Fibroblast of lung (primary cell): ENCODE measurements at regions not wholly inside any gene's neighbourhood (a gene's known extent, or its start where the extent isn't known, plus 50 kb on each side); places are given as distances from the start of the nearest gene placed in this dataset.
"Not testable (repeated sequence)": the region's sequence is repeated elsewhere in the genome, so short reads cannot be mapped to it uniquely, and the experiment has no call there.

Source experiments
- DNase-seq, 2 donors: peaks; one replicate each; pipeline versions ENCODE4 v3.0.0 to v3.0.0-alpha.2; 2010; ENCODE audit warnings: low read depth in 2 of 2
- H2AFZ ChIP-seq: 2 replicates; pipeline ENCODE4 v1.5.1; 2012; ENCODE audit warnings: low read length, control low read depth, inconsistent platforms
- H3K27ac ChIP-seq: 2 replicates; pipeline ENCODE4 v1.5.1; 2011; ENCODE audit warnings: low read length, control low read depth; ENCODE audit not compliant: insufficient read depth
- H3K27me3 ChIP-seq: 2 replicates; pipeline ENCODE4 v1.5.1; 2011; ENCODE audit warnings: mild to moderate bottlenecking, low read length; ENCODE audit not compliant: control insufficient read depth, insufficient read depth
- H3K36me3 ChIP-seq: 2 replicates; pipeline ENCODE4 v1.5.1; 2011; ENCODE audit warnings: low read length; ENCODE audit not compliant: control insufficient read depth, insufficient read depth
- H3K4me1 ChIP-seq: 2 replicates; pipeline ENCODE4 v1.5.1; 2011; ENCODE audit warnings: low read length; ENCODE audit not compliant: control insufficient read depth, insufficient read depth; ENCODE audit errors: extremely low read depth
- H3K4me2 ChIP-seq: 2 replicates; pipeline ENCODE4 v1.5.1; 2011; ENCODE audit warnings: low read length, control low read depth; ENCODE audit not compliant: insufficient read depth; ENCODE audit errors: extremely low read depth
- H3K4me3 ChIP-seq, 4 experiments: fragments of 200-600 bp in 1 of 4; sonication (generic) in 1 of 4; replicated peaks in 1 of 4; 2 replicates each; pipeline ENCODE4 v1.5.1; 2011 to 2016; ENCODE audit warnings: low read length in 4 of 4, low read depth in 3 of 4, mild to moderate bottlenecking in 3 of 4, control low read depth in 2 of 4, inconsistent platforms in 1 of 4, mixed read lengths in 1 of 4; ENCODE audit not compliant: insufficient read depth in 1 of 4; ENCODE audit errors: control extremely low read depth in 1 of 4
- H3K79me2 ChIP-seq: 2 replicates; pipeline ENCODE4 v1.5.1; 2012; ENCODE audit warnings: mild to moderate bottlenecking, low read length, inconsistent platforms; ENCODE audit not compliant: control insufficient read depth, insufficient read depth
- H3K9ac ChIP-seq: 2 replicates; pipeline ENCODE4 v1.5.1; 2011; ENCODE audit warnings: mild to moderate bottlenecking, low read length, control low read depth; ENCODE audit not compliant: insufficient read depth
- H3K9me3 ChIP-seq: 2 replicates; pipeline ENCODE4 v1.5.1; 2012; ENCODE audit warnings: low read depth, low read length; ENCODE audit not compliant: control insufficient read depth, insufficient read depth
- H4K20me1 ChIP-seq: 2 replicates; pipeline ENCODE4 v1.5.1; 2011; ENCODE audit warnings: low read length; ENCODE audit not compliant: control insufficient read depth, insufficient read depth; ENCODE audit errors: extremely low read depth
- EZH2 ChIP-seq: IDR thresholded peaks from 2 replicates; pipeline ENCODE4 v1.5.1; 2012; ENCODE audit warnings: low read length, control low read depth, mild to moderate bottlenecking; ENCODE audit errors: missing control alignments
- TF ChIP-seq, protein P1 (sequence below), 2 donors: IDR thresholded peaks in 1 of 2; conservative IDR thresholded peaks in 1 of 2; 1 replicate in 1 of 2; 2 replicates in 1 of 2; pipeline ENCODE4 v1.5.1; 2011 to 2012; ENCODE audit warnings: low read length in 2 of 2, control low read depth in 1 of 2, inconsistent platforms in 1 of 2, low read depth in 1 of 2, mild to moderate bottlenecking in 1 of 2

DNA sequence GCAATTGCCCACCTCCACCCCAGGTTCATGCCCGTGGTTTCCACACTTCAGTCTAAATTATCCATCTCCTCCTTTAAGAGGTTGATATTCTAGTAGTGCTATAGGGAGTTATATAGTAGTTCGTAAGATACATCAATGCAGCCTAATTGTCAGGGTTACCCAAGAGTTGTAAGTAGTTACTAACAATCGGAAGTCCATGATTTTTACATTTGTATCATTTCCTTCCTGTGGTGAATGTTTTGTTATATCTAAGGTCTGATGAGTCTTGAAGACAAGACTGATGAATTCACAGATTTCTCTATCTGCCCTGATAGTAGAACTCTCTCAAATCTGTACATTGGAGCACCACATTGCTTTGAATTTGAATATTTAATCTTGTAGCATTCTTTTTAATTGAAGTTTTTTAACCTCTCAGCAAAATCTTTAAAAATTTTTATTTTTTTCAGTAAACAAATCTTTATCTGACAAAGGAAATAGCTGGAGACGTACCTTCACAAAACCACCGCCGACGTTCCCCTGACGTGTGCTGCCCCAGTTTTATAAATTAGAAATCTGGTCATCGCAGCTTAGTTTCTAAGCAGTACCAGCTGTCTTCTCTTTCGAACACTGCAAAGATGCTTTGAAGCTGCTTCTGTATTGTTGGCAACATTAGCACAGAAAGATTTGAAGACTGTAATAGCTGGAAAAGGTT lies 264.5 kb downstream of the SOCS6 start:
- H3K4me1 ChIP-seq: no peaks in the 10 kb centered on the region
- H3K4me2 ChIP-seq: no peak overlapping the region
- no peaks in the 10 kb centered on the region for H3K79me2 ChIP-seq
- H3K9me3 ChIP-seq: no peaks in the 10 kb centered on the region
- no peaks in the 10 kb centered on the region for H4K20me1 ChIP-seq
- no peak overlapping the region for H2AFZ ChIP-seq
- H3K4me3 ChIP-seq: no peak overlapping the region
- no peak overlapping the region for H3K9ac ChIP-seq
- TF ChIP-seq, protein P1, sequence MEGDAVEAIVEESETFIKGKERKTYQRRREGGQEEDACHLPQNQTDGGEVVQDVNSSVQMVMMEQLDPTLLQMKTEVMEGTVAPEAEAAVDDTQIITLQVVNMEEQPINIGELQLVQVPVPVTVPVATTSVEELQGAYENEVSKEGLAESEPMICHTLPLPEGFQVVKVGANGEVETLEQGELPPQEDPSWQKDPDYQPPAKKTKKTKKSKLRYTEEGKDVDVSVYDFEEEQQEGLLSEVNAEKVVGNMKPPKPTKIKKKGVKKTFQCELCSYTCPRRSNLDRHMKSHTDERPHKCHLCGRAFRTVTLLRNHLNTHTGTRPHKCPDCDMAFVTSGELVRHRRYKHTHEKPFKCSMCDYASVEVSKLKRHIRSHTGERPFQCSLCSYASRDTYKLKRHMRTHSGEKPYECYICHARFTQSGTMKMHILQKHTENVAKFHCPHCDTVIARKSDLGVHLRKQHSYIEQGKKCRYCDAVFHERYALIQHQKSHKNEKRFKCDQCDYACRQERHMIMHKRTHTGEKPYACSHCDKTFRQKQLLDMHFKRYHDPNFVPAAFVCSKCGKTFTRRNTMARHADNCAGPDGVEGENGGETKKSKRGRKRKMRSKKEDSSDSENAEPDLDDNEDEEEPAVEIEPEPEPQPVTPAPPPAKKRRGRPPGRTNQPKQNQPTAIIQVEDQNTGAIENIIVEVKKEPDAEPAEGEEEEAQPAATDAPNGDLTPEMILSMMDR (conservative IDR thresholded peaks at IDR 0.05 in 1 of 2, IDR thresholded peaks at IDR 0.05 in 1 of 2; ENCODE audit: low read depth in 1 of 2, low read length in 2 of 2): no peak
- no peak for TF ChIP-seq EZH2
- H3K36me3 ChIP-seq: no peaks in the 10 kb centered on the region
- H3K27ac ChIP-seq: no peak overlapping the region
- H3K27me3 ChIP-seq: no peaks in the 10 kb centered on the region
- no peak for DNase-seq

DNA sequence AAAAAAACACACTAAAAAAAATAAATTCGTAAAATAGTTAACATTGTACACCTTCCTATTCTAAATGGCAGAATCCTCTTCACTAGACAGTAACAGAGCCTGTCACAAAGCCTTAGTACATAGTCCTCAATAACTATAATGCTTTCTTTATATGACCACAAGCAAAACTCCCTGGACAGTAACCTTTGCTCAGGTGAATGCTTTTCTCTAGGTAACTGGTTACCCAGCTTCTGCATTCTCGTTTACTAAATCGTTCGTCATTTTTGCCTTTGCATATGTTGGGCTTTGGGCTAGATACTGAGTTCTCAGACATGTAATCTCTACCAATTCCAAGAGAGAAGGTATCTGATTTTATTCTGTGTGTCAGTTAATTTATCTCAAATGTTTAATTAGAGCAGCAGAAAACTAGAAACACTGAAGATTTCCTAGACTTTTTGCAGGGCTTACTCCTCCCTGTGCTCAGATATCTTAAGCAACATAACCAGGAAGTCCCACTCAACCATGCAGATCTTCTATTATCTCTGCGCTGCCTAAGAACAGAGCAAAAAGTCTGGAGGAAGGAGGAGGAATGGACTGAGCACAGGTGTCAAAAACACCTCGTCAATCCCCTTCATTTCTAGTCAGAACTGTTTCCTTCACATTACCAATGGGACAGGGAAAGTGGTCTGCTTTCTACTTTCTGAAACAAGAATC lies 247.7 kb downstream of the SOCS6 start:
- no peak overlapping the region for H3K27ac ChIP-seq
- H3K9me3 ChIP-seq: no peaks in the 10 kb centered on the region
- H3K4me3 ChIP-seq: no peak overlapping the region
- no peak overlapping the region for H2AFZ ChIP-seq
- TF ChIP-seq, protein P1 (conservative IDR thresholded peaks at IDR 0.05 in 1 of 2, IDR thresholded peaks at IDR 0.05 in 1 of 2; ENCODE audit: low read depth in 1 of 2, low read length in 2 of 2): no peak
- TF ChIP-seq EZH2: no peak
- H3K79me2 ChIP-seq: no peaks in the 10 kb centered on the region
- H3K27me3 ChIP-seq: no peaks in the 10 kb centered on the region
- no peak overlapping the region for H3K4me2 ChIP-seq
- H3K4me1 ChIP-seq: no peaks in the 10 kb centered on the region
- no peak for DNase-seq
- H3K36me3 ChIP-seq: no peaks in the 10 kb centered on the region
- no peaks in the 10 kb centered on the region for H4K20me1 ChIP-seq
- no peak overlapping the region for H3K9ac ChIP-seq

DNA sequence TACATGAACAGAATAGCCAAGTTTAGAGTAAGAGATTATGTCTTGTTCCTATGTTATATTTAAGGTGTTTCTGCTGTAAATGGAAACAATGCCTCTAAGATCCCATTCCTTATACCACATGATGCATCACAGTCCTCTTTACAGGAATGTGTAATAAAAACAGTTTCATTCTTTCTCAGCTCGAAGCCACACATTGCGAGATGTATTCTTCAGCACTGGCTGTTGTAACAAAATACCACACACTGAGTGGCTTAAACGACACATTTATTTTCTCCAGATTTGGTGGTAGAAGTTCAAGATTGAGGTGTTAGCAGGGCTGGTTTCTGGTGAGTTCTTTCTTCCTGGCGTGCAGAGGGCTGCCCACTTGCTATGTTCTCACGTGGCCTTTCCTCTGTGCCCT lies 246.2 kb downstream of the SOCS6 start:
- Histone ChIP-seq H3K9ac (no peak overlapping the region), H3K9me3 (no peaks in the 10 kb centered on the region), H3K79me2 (no peaks in the 10 kb centered on the region), H3K4me3 (no peak overlapping the region), H3K4me1 (no peaks in the 10 kb centered on the region), H3K27ac (no peak overlapping the region), H2AFZ (no peak overlapping the region), H4K20me1 (no peaks in the 10 kb centered on the region), H3K4me2 (no peak overlapping the region), H3K27me3 (no peaks in the 10 kb centered on the region), H3K36me3 (no peaks in the 10 kb centered on the region)
- no peak for DNase-seq
- TF ChIP-seq, protein P1 (conservative IDR thresholded peaks at IDR 0.05 in 1 of 2, IDR thresholded peaks at IDR 0.05 in 1 of 2; ENCODE audit: low read depth in 1 of 2, low read length in 2 of 2): no peak
- TF ChIP-seq EZH2: no peak

DNA sequence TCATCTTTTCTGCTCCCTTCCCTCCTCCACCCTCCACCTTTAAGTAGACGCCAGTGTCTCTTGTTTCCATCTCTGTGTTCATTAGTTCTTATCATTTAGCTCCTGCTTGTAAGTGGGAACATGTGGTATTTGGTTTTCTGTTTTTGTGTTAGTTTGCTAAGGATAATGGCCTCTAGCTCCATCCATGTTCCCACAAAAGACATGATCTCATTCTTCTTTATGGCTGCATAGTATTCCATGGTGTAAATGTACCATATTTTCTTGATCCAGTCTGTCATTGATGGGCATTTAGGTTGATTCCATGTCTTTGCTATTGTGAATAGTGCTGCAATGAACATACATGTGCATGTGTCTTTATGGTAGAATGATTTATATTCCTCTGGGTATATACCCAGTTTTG lies 236.5 kb downstream of the SOCS6 start:
- not testable (repeated sequence) for H2AFZ ChIP-seq, H3K4me1 ChIP-seq, DNase-seq, H3K27me3 ChIP-seq, H3K27ac ChIP-seq, H3K4me2 ChIP-seq, H4K20me1 ChIP-seq, H3K9ac ChIP-seq, H3K9me3 ChIP-seq, H3K79me2 ChIP-seq, H3K36me3 ChIP-seq, H3K4me3 ChIP-seq
